Ectodermal cell (in vitro differentiated cells): ENCODE measurements at regions not wholly inside any gene's neighbourhood (a gene's known extent, or its start where the extent isn't known, plus 50 kb on each side); places are given as distances from the start of the nearest gene placed in this dataset.

Experiments used
- H3K27ac ChIP-seq: 2 replicates; pipeline ENCODE4 v1.7.0; 2013; ENCODE audit warnings: mild to moderate bottlenecking, low read depth, low read length; ENCODE audit not compliant: insufficient read depth, poor library complexity, severe bottlenecking
- H3K27me3 ChIP-seq: 2 replicates; pipeline ENCODE4 v1.7.0; 2013; ENCODE audit warnings: mild to moderate bottlenecking, low read length; ENCODE audit not compliant: insufficient read depth, control insufficient read depth, poor library complexity, severe bottlenecking
- H3K36me3 ChIP-seq: one replicate; pipeline ENCODE4 v1.7.0; 2013; ENCODE audit warnings: low read length; ENCODE audit not compliant: control insufficient read depth, insufficient read depth
- H3K4me1 ChIP-seq: one replicate; pipeline ENCODE4 v1.7.0; 2013; ENCODE audit warnings: low read length; ENCODE audit not compliant: control insufficient read depth, insufficient read depth
- H3K4me3 ChIP-seq: 2 replicates; pipeline ENCODE4 v1.7.0; 2013; ENCODE audit warnings: low read depth, low read length, control low read depth; ENCODE audit not compliant: insufficient read depth
- H3K9me3 ChIP-seq: 2 replicates; pipeline ENCODE4 v1.7.0; 2013; ENCODE audit warnings: mild to moderate bottlenecking, low read length, moderate library complexity; ENCODE audit not compliant: control insufficient read depth
- WGBS, 2 experiments: methylation state at CpG; one replicate each; pipeline ENCODE4 v1.1.7; 2013; ENCODE audit warnings: missing lambda C conversion rate in 2 of 2; 5-methylcytosine and 5-hydroxymethylcytosine counted together

- WGBS, 2 experiments = 93 to 94% methylated on average over 51 to 54 of the region's 61 CpGs
- Histone ChIP-seq H3K4me3 (no peak overlapping the region), H3K36me3 (no peaks in the 10 kb centered on the region), H3K27ac (no peak overlapping the region), H3K27me3 (no peaks in the 10 kb centered on the region), H3K9me3 (no peaks in the 10 kb centered on the region), H3K4me1 (peaks cover 5% of the 10 kb centered on the region)
Measured at GRCh38 chr6:170176898-170177771, 113.7 kb downstream of the DLL1 start.

- Histone ChIP-seq H3K36me3 (no peaks in the 10 kb centered on the region), H3K27ac (no peak overlapping the region)
- WGBS, 2 experiments = 90 to 91% methylated on average over 51 of the region's 51 CpGs
Measured at GRCh38 chr6:170176136-170176897, 114.6 kb downstream of the DLL1 start.

GRCh38 chr6:170175644-170176135 lies 115.2 kb downstream of the DLL1 start:
- no peak overlapping the region for H3K27ac ChIP-seq
- H3K9me3 ChIP-seq = no peaks in the 10 kb centered on the region
- peaks cover 5% of the 10 kb centered on the region for H3K4me1 ChIP-seq
- H3K36me3 ChIP-seq = no peaks in the 10 kb centered on the region
- H3K4me3 ChIP-seq = no peak overlapping the region
- WGBS, 2 experiments = 90 to 92% methylated on average over 28 of the region's 28 CpGs
- H3K27me3 ChIP-seq = no peaks in the 10 kb centered on the region

More at GRCh38 chr6:170176136-170176897, 114.6 kb downstream of the DLL1 start:
- no peak overlapping the region for H3K4me3 ChIP-seq
- H3K27me3 ChIP-seq = no peaks in the 10 kb centered on the region
- H3K4me1 ChIP-seq = peaks cover 5% of the 10 kb centered on the region
- H3K9me3 ChIP-seq = no peaks in the 10 kb centered on the region

GRCh38 chr6:170174771-170175643 lies 115.9 kb downstream of the DLL1 start:
- H3K4me1 ChIP-seq = peaks cover 5% of the 10 kb centered on the region
- H3K9me3 ChIP-seq = no peaks in the 10 kb centered on the region
- WGBS, 2 experiments = 95% methylated on average over 37 of the region's 37 CpGs
- H3K27me3 ChIP-seq = no peaks in the 10 kb centered on the region
- no peak overlapping the region for H3K4me3 ChIP-seq
- no peak overlapping the region for H3K27ac ChIP-seq
- H3K36me3 ChIP-seq = no peaks in the 10 kb centered on the region

- no peaks in the 10 kb centered on the region for H3K27me3 ChIP-seq
- no peak overlapping the region for H3K4me3 ChIP-seq
- no peaks in the 10 kb centered on the region for H3K9me3 ChIP-seq
- peaks cover 5% of the 10 kb centered on the region for H3K4me1 ChIP-seq
- WGBS, 2 experiments = 95% methylated on average over 17 of the region's 17 CpGs
- no peak overlapping the region for H3K27ac ChIP-seq
- no peaks in the 10 kb centered on the region for H3K36me3 ChIP-seq
Measured at GRCh38 chr6:170174124-170174770, 116.6 kb downstream of the DLL1 start.

- 87 to 90% methylated on average over 5 of the region's 5 CpGs for WGBS, 2 experiments
- no peaks in the 10 kb centered on the region for H3K9me3 ChIP-seq
- no peak overlapping the region for H3K27ac ChIP-seq
- H3K4me3 ChIP-seq = no peak overlapping the region
- H3K4me1 ChIP-seq = peaks cover 5% of the 10 kb centered on the region
- no peaks in the 10 kb centered on the region for H3K36me3 ChIP-seq
- H3K27me3 ChIP-seq = no peaks in the 10 kb centered on the region
Measured at GRCh38 chr6:170173335-170173881, 117.5 kb downstream of the DLL1 start.

GRCh38 chr6:170172825-170173256 lies 118.0 kb downstream of the DLL1 start:
- no peaks in the 10 kb centered on the region for H3K36me3 ChIP-seq
- no peak overlapping the region for H3K4me3 ChIP-seq
- no peak overlapping the region for H3K27ac ChIP-seq
- peaks cover 5% of the 10 kb centered on the region for H3K4me1 ChIP-seq
- H3K9me3 ChIP-seq = no peaks in the 10 kb centered on the region
- H3K27me3 ChIP-seq = no peaks in the 10 kb centered on the region
- WGBS, 2 experiments = 92 to 94% methylated on average over 28 of the region's 28 CpGs

- Histone ChIP-seq H3K27me3 (no peaks in the 10 kb centered on the region), H3K9me3 (no peaks in the 10 kb centered on the region), H3K36me3 (no peaks in the 10 kb centered on the region), H3K4me3 (no peak overlapping the region), H3K4me1 (peaks cover 5% of the 10 kb centered on the region), H3K27ac (no peak overlapping the region)
- WGBS, 2 experiments = 72 to 75% methylated on average over 5 of the region's 5 CpGs
Measured at GRCh38 chr6:170172392-170172791, 118.5 kb downstream of the DLL1 start.

GRCh38 chr6:170167657-170168159 lies 123.2 kb downstream of the DLL1 start:
- WGBS, 2 experiments = 83 to 86% methylated on average over 19 of the region's 19 CpGs
- Histone ChIP-seq H3K27me3 (no peaks in the 10 kb centered on the region), H3K27ac (no peak overlapping the region), H3K4me1 (peaks cover 15% of the 10 kb centered on the region), H3K4me3 (no peak overlapping the region), H3K36me3 (no peaks in the 10 kb centered on the region), H3K9me3 (no peaks in the 10 kb centered on the region)
